GM19043 (cell line): ENCODE measurements at regions not wholly inside any gene's neighbourhood (a gene's known extent, or its start where the extent isn't known, plus 50 kb on each side); places are given as distances from the start of the nearest gene placed in this dataset.

Experiments used
- ATAC-seq: cut with Tn5 transposase; IDR thresholded peaks from one replicate; pipeline ENCODE4 v1.9.1; 2021; ENCODE audit warnings: low read depth; ENCODE audit not compliant: unreplicated experiment

DNA sequence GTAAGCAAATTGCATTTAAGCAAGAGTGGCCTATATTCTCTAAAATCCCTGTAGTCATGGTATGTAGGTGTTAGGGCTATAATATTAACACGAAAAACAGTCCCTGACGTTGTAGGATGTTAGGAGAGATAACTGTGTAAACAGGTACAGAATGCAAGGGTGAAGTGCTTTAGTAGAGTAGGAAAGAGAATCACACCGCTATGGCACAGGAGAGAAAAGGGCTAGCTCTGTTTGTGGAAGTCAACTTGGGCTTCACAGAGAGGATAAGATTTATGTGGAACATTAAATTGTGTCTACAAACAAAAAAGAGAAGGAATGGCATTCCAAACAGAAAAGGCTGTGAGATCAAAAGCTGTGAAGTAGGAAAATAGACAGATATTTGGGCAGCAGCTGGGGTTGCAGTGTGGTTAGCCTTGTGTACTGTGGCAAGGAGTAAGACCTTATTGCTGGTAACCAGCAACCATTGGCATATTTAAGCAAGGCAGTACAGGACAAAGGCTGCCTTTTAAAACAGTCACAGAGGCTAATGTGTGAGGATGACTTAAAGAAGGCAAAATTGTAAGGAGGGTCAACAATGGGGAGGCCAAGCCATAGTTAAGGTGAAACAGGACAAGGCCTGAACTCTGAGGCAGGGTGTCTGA lies 337.5 kb upstream of the ADAMTSL1 start:
- ATAC-seq: no peak

DNA sequence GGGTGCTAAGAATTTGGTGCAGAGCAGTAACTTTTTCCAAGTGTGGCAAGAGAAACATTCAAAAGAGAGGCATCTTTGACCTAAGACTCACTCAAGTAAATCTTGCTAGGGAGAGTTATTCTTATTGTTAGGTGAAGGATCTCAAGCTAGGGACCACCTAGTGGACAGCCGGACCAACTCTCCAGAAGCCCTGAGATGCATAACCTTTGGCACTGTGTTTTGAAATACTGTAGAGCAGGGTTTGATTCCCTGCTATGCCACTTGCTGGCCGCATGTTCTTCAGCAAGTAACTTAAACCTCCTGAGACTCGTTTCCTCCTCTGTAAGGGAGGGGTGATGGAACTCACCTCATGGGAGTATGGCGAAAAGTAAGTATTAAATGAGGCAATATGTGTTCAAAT lies 336.1 kb upstream of the ADAMTSL1 start:
- ATAC-seq: no peak

DNA sequence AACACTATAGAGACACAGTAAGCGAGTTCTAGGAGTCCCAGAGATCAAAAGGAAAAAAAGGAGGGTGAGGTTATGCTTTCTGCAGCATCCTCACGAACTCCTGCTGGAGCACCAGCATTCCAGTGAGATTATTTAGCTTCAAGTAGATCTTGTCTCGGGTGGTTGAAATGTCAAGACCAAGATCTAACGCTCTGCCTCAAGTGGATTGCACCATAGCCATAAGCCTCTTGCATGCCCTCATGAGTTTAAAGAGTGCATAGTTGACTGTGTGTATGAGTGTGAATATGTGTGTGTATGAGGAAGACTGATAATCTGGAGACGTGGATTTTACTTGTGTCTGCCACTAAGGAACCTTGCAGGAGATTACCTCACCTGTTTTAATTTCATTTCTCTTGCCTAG lies 335.3 kb upstream of the ADAMTSL1 start:
- ATAC-seq: no peak

DNA sequence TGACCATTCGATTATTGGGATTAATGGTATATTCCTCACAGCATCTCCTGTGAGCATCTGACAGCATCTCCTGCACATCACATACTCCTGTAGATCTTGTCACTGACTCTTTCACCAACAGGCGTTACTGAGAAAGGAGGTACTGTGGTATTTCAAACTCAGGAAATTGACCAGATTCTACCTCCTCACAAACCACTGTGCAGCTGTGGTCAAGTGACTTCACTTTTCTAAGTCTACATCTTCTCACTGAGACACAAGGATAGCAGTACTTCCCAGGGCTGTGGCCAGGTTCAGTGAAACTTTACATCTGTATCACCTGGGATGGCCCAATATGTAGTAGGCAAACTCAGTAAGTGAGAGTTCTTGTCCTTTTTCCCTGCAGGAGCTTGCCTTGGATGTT lies 332.3 kb upstream of the ADAMTSL1 start:
- ATAC-seq: no peak

DNA sequence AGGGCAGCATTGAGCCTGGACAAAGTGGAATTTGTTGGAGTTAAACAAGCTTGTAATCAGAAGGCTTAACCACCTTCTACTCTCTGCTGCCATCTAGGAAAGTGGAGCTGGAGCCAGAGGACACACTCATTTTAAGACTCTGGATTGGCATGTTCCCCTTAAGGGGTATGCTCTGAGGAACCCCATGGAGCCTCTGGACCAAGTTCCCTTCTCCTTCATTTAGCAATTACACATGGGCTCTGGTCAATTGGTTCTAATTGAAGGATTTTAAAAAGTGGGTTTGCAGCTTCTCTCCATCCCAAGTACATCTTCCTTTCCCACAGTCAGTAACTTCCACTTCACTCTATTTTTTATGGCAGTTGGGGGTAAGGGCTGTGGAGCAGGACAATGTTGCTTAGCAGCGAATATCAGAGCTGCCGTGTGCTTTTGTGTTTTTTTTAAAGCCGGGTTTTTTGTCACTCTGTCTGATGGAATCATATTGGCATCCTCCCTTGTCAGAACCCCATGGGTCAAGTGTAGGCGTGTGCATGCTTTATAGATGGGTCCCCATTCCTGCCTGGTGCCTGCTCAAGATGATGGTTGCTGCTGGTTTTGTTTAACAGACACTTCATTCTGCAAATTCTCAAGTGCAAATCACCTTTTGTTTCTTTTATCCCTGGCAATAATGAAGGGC lies 330.7 kb upstream of the ADAMTSL1 start:
- no peak for ATAC-seq

DNA sequence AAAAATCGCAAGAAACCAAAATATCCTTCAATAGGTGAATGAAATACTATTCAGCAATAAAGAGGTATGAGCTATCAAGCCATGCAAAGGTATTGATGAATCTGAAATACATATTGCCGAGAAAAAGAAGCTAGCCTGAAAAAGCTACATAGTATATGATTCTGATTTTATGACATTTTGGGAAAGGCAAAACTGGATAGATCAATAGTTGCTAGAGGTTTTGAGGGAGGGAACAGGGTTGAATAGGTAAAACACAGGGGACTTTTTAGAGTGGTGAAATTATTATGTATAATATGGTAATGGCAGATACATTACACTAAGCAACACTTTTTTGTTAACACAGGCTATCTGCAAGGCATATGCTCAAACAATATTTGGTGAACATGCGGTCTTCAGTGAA lies 327.6 kb upstream of the ADAMTSL1 start:
- ATAC-seq: no peak

DNA sequence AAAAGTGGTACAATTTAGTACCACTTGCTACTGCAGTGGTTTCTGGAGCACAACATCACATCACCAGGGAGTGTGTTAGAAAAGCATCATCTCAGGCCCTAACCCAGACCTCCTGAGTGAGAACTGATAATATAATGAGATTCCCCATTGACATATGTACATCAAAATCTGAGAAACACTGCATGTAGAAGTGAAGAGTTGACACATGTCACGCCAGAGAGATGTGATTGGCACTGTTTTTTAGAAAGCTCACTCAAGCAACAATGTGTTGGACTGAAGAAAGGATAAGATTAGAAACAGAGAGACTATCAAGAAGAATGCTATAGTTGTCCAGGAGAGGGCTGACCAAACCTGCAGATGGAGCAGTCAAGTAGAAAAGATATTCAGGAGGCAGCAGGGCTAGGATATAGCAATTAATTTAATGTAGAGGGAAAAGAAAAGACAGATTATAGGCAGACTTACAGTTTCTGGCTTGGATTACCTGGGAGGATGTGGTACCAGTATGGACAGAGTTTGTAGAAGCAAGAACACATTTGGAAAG lies 324.4 kb upstream of the ADAMTSL1 start:
- ATAC-seq: no peak

DNA sequence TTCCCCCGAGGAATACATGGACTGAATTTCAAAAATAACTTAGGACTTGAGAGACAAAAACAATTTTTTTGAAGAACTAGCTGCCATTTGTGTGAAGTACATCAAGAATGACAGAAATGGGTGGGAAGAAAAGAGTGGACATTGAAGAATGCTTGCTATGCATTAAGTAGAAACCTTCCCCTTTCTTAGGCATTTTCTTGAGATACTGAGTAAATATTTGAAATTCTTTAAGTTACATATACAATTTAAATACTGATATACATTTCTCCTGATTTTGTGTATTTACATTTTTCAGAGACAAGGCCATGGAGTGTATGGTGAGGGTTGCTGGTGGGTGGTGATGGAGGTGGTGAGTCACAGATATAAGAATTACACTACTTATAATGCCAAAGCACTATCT lies 319.3 kb upstream of the ADAMTSL1 start:
- ATAC-seq: no peak

DNA sequence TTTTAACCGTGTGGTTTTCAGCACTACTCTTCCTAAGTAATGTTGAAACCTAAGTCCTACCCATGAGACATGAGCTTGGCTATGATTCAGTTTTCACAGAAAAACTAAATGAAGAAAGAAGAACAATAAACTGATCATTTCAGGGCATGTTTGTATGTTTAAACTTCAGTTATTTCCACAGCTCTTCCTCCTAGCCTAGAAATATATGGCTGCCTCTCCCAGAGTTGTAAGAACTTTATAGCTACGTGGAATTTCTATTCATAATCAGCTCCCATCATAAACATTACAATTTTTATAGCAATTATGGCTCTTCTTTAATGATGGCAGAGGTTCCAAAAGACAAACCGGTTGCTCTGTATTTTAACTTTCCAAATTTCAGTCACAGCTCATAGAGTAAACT lies 314.7 kb upstream of the ADAMTSL1 start:
- ATAC-seq: no peak

DNA sequence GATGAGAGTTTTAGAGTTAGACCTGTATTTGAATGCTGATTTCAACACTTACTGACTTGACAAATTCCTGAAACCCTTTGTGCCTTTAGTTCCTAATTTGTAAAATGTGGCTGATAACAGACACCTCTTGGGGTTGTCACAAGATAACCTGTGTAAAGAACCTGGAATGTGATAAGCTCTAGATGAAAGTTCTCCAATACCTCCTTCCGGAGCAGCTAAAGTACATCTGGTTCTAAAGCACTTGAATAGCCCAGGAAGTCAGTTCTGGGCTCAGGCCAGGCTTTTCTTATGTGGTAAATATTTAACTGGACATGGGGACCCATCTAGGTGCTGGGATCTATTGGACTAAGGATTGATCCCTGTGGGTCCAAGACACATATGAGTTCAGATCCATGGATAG lies 310.8 kb upstream of the ADAMTSL1 start:
- no peak for ATAC-seq

DNA sequence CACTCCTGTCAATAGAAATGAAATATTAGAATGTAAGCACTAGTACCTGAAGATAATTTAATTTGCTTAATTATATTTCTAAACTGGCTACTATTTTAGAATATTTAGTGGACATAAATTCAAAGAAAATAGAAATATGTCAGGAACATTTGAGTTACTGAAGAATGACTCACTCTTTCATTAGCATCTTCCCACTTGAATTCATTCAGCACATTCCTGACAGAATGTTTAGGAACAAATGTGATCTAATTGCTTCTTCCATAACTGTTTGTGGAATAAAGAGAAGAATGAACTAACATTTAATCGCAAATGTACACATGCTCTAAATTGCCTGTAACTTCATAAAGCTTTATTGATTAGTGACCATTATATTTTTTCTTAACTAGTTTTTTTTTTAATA lies 306.2 kb upstream of the ADAMTSL1 start:
- ATAC-seq: no peak

DNA sequence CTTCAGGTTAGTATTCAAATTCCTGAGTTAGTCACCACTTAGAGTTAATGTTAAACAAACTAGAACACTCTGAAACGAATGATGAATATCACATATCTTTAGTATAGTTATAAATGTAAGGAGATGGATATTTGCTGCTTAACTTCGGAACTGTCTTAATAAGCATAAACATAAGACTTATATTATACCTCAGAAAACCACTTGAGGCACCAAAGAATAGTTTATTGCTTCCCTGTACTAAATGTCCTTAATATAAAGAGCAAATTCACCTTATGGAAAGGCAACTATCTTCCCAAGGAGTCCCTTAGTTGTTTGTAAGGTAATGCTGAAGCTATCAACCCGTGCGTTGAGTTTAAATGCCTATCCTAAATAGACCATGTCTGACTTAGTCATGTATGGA lies 300.0 kb upstream of the ADAMTSL1 start:
- ATAC-seq: no peak

DNA sequence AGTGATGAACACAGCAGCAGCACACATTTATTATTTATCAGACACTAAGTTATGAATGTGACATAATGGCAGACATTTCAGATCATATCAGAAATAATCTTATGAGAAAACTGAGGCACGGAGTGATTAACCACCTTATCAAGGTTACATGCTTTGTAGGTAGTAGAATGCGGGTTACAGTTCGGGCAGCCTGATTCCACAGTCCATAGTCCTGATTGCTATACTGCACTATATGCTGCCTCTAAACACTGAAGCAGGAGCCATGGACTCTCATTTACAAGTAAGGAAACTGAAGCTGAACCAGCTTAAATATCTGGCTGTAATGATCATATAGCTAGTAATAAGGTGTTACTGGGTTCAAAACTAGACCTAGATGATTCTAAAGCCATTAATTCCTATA lies 291.3 kb upstream of the ADAMTSL1 start:
- ATAC-seq: no peak

DNA sequence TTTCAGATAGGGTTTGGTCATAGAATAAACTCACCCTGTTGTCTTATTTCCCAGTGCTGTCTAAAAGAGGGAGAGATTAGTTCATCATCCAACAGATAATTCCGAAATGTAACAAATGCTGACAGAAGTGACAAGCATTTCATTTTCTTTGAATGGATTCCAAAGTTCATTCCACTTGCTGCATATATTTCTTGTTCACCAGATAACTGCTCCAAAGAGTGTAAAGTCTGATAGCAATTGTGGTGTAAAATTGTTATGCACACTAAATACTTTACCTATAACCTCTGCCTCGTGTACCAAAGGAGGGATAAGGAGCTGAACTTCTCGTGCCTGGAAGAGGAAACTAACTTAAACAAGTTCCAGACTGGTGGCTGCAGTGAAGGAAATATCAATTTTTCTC lies 290.0 kb upstream of the ADAMTSL1 start:
- no peak for ATAC-seq

DNA sequence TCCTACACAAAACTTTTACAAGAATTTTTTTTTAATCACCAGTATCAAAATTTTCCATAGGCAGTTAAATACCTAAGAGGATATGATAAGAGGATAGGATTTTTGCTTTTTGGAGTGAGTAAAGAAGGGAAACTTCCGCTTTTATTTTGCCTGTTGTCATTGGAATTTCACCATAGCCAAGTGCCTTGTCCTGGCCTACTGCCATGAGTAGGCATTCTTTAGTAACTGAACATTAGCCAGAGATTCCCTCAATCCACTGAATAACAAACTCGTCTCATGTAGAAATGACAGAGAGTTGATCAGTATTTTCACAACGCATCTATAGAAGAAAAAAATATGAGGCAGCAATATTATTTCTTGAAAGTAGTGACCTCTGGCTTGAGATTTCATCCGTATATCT lies 289.6 kb upstream of the ADAMTSL1 start:
- no peak for ATAC-seq

DNA sequence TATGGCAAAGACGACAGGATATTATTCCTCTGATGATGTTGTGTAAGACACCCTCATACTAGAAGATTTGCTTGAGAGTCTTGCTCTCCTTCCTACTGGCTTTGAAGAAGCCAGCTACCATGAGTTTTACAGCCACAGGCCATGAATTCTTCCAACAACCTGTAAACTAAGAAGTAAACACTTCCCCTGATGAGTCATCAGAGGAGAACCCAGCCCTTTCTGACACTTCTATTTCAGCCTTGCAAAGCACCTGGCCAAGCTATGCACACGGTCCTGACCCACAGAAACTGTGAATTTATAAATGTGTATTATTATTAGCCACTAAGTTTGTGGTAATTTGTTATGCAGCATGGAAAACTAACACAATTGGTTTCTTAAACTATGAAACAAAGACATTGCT lies 288.8 kb upstream of the ADAMTSL1 start:
- ATAC-seq: no peak

DNA sequence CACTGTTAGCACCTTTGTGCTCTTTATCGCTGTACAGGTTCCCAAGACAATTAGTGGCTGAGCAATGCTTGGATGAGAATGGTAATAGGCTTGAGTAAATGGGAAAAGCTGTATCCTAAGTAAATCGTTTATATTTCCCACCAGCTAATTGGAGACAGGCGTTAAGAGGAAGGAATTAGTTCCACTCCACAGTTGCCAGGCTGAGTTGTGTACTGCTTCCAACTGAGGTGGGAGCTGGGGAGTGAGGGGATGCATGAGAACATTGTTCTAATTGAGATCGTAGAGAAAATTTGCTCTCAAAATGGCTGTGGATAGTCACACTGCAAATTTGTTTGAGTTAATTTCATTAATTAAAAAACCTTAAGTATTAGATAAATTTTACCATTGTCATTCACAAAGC lies 285.0 kb upstream of the ADAMTSL1 start:
- no peak for ATAC-seq

DNA sequence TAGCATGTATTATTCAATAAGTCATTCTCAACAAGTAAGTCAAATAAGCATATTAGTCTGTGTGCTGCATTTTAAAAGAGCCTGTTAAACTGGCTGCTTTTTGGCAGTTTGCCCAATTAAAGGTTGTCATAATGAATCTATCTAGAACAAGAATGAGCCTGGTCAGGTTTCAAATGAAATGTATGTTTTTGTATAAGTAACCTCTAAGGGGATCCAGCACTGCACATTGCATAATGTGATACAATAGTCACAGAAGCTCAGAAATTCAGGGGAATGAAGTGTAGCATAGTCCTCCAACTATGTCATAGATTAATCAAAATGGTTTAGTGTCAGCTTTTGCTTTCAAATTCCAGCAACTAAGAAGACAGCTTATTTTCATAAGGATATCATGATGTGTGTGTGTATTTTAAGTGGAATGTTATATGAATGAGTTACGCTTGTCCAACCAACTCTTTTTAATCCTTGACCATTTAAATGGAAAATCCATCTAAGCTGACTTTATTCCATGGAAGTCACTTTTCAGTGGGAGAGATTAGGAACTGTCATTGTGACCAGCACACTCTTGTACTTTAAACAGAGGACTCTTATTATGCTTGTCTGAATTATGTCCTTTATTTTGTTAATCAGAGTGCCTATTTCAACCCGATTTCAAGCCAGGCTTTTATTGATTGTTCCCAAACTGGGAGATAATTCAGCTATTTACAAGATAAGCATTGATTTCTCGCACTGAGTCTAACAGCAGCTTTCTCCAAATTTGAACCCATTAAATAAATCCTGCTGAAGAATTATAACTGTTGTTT lies 283.9 kb upstream of the ADAMTSL1 start:
- no peak for ATAC-seq

DNA sequence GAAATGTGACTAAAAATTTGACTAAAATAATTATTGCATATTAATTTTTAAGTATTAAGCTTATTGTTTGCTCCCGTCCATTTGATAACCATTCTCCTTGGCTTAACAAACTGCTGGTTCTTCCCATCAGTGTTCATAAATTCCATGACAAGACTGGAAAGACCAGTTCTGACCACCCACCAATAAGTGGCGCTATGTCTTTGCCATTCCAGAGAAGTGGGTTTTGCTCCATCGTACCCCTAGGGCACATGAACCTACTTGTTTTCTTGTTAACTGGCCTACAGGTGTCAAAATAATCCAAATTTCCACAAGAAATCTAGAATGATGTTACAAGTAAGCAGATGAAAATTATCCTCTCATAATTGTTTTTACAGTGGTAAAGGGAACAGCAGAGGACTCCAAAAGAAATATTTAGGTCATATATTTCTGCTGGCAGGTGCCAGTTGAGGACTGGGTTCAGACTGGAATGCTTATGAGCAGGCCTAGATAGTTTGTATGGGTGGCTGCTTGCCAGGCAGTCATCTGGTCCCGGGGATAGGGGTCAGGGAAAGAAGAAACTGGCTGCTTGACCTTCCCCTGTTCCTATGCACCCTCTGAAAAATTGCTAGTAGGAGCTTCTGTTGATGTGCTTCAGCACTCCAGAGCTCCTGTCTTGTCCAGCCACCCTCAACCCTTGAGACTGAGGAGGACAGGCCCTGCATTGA lies 283.1 kb upstream of the ADAMTSL1 start:
- ATAC-seq: no peak

DNA sequence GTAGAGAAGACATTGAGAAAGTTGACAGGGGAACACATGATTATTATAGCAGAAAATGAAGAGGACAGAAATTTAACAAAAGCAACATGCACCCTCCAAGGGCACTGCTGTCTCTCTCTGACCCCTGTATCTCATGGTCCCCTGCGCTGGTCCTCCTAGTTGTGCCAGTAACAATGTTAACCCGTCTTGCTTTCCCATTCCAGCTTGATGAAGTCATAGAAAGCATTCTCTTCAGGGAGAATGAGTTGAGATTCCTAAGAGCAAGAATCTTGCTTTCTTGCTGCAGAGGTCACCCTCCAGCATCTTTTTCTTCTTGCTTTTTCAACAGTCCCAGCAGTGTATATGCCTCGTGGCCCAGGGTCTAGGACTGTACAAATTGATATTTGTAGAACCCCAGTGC lies 279.6 kb upstream of the ADAMTSL1 start:
- ATAC-seq: no peak

DNA sequence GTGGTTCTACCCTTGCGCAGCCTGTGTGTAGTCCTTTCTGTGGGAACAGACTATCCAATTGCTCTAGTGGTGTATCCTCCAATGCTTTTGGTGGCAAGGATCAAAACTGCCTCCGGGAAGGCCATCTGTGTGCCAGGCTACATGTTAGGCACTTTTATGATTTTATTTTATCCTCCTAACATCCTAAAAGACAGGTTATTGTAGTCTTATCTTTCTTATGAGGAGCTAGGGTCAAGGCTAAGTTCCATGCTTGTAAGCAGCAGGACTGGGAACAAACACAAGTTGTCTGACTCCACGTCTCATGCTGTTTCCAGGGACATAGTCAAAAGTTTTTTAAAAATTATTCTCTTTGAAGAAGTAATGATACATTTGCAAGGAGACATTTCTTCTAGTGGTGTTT lies 278.7 kb upstream of the ADAMTSL1 start:
- ATAC-seq: no peak
